ENCODE measurements at regions not wholly inside any gene's neighbourhood (a gene's known extent, or its start where the extent isn't known, plus 50 kb on each side); places are given as distances from the start of the nearest gene placed in this dataset.

- no peak for DNase-seq
These were observed 51.7 kb upstream of the RTL1 start for GRCh38 chr14:100955201-100955600.

- no peak for DNase-seq
These were observed 59.0 kb upstream of the RTL1 start for GRCh38 chr14:100962494-100962893.

- DNase-seq, result no peak
These were observed 61.8 kb upstream of the RTL1 start for GRCh38 chr14:100965296-100965695.

- no peak for DNase-seq
These were observed 63.7 kb upstream of the RTL1 start for GRCh38 chr14:100967178-100967577.

- no peak for DNase-seq
These were observed 64.4 kb upstream of the RTL1 start for GRCh38 chr14:100967930-100968329.

GRCh38 chr14:100972118-100972897 is 68.8 kb upstream of the RTL1 start:
- DNase-seq, result no peak

GRCh38 chr14:100975671-100976070 is 72.1 kb upstream of the RTL1 start:
- DNase-seq, result no peak

GRCh38 chr14:100979079-100979478 is 75.6 kb upstream of the RTL1 start:
- DNase-seq, result no peak

- DNase-seq, result no peak
These were observed 76.3 kb upstream of the RTL1 start for GRCh38 chr14:100979780-100980179.

GRCh38 chr14:100980823-100981222 is 77.3 kb upstream of the RTL1 start:
- no peak for DNase-seq

- no peak for DNase-seq
These were observed 78.3 kb upstream of the RTL1 start for GRCh38 chr14:100981809-100982208.

GRCh38 chr14:100982353-100982752 is 78.8 kb upstream of the RTL1 start:
- DNase-seq, result no peak

- DNase-seq, result no peak
These were observed 79.2 kb upstream of the RTL1 start for GRCh38 chr14:100982762-100983161.

- DNase-seq, result no peak
These were observed 80.2 kb upstream of the RTL1 start for GRCh38 chr14:100983710-100984109.

GRCh38 chr14:100988011-100988410 is 84.5 kb upstream of the RTL1 start:
- DNase-seq, result no peak

- DNase-seq, result no peak
These were observed 84.9 kb upstream of the RTL1 start for GRCh38 chr14:100988411-100988900.

GRCh38 chr14:100988956-100989355 is 85.4 kb upstream of the RTL1 start:
- no peak for DNase-seq

- no peak for DNase-seq
These were observed 86.4 kb upstream of the RTL1 start for GRCh38 chr14:100989924-100990323.

- no peak for DNase-seq
These were observed 90.6 kb upstream of the RTL1 start for GRCh38 chr14:100994082-100994481.

GRCh38 chr14:100994756-100995330 is 91.3 kb upstream of the RTL1 start:
- no peak for DNase-seq

GRCh38 chr14:101000711-101001250 is 97.3 kb upstream of the RTL1 start:
- no peak for DNase-seq

- no peak for DNase-seq
These were observed 98.0 kb upstream of the RTL1 start for GRCh38 chr14:101001311-101002069.

GRCh38 chr14:101002738-101003137 is 99.2 kb upstream of the RTL1 start:
- DNase-seq, result no peak

- no peak for DNase-seq
These were observed 100.7 kb upstream of the RTL1 start for GRCh38 chr14:101004176-101004575.

Measured in activated CD4-positive, alpha-beta T cell treated with anti-CD3 and anti-CD28 coated beads, Interleukin-2, amount 50 U/mL, for 1 hour (primary cell).